Peyer's patch (tissue), 4 donors: ENCODE measurements at regions not wholly inside any gene's neighbourhood (a gene's known extent, or its start where the extent isn't known, plus 50 kb on each side); places are given as distances from the start of the nearest gene placed in this dataset.

Experiments
- CTCF ChIP-seq, 6 experiments: fragments of 450-650 bp in 4 of 6; fragments of 200-600 bp in 2 of 6; sonication (generic) in 1 of 6; IDR thresholded peaks; one replicate each; pipeline ENCODE4 v1.5.1; 2017 to 2019; ENCODE audit warnings: antibody characterized with exemption in 6 of 6, mild to moderate bottlenecking in 3 of 6, moderate library complexity in 1 of 6
- POLR2A ChIP-seq, 2 donors: fragments of 450-650 bp; IDR thresholded peaks; one replicate each; pipeline ENCODE4 v1.5.1; 2017; ENCODE audit warnings: antibody characterized with exemption in 2 of 2, mild to moderate bottlenecking in 2 of 2, moderate library complexity in 2 of 2

GRCh38 chr21:15195768-15196167 is 131.0 kb upstream of the NRIP1 start:
- TF ChIP-seq CTCF (IDR thresholded peaks at IDR 0.05) (no peak), POLR2A (IDR thresholded peaks at IDR 0.05) (no peak)
